Breast epithelium (tissue), 3 donors: ENCODE measurements at regions not wholly inside any gene's neighbourhood (a gene's known extent, or its start where the extent isn't known, plus 50 kb on each side); places are given as distances from the start of the nearest gene placed in this dataset.

Experiments
- POLR2AphosphoS5 ChIP-seq, 3 donors: sonication (generic); formaldehyde crosslinking; IDR thresholded peaks; one replicate each; pipeline ENCODE4 v1.6.1; 2017; ENCODE audit warnings: antibody characterized with exemption in 3 of 3
- TF ChIP-seq, protein P1 (sequence below), 3 donors: fragments of 450-650 bp; IDR thresholded peaks; one replicate each; pipeline ENCODE4 v1.5.1; 2016 to 2017; ENCODE audit warnings: antibody characterized with exemption in 3 of 3, mild to moderate bottlenecking in 3 of 3, moderate library complexity in 3 of 3

DNA sequence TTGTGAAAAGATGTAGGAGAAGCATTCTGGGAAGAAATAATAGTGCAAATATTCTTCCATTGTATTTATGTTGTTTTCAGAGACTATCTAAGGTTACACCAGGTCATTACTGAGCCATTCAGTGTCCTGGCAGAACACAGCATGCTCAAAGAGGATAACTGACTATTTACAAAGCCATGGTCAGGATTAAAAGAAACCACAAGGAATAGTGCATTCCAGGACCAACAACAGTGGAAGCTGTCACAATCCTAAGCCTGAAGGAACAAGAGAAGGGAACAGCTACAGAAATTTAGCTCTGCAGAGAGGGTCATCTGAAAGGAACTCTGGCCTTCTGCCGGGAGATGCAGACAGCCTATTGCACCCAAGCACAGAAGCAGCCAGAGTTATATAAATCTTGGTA lies 116.7 kb downstream of the DSC3 start:
- TF ChIP-seq, protein P1, sequence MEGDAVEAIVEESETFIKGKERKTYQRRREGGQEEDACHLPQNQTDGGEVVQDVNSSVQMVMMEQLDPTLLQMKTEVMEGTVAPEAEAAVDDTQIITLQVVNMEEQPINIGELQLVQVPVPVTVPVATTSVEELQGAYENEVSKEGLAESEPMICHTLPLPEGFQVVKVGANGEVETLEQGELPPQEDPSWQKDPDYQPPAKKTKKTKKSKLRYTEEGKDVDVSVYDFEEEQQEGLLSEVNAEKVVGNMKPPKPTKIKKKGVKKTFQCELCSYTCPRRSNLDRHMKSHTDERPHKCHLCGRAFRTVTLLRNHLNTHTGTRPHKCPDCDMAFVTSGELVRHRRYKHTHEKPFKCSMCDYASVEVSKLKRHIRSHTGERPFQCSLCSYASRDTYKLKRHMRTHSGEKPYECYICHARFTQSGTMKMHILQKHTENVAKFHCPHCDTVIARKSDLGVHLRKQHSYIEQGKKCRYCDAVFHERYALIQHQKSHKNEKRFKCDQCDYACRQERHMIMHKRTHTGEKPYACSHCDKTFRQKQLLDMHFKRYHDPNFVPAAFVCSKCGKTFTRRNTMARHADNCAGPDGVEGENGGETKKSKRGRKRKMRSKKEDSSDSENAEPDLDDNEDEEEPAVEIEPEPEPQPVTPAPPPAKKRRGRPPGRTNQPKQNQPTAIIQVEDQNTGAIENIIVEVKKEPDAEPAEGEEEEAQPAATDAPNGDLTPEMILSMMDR (IDR thresholded peaks at IDR 0.05), result no peak
- TF ChIP-seq POLR2AphosphoS5 (IDR thresholded peaks at IDR 0.05), result no peak
